ENCODE measurements at regions not wholly inside any gene's neighbourhood (a gene's known extent, or its start where the extent isn't known, plus 50 kb on each side); places are given as distances from the start of the nearest gene placed in this dataset.

- no peak for DNase-seq (ENCODE audit: low spot score)
Measured at GRCh38 chr1:14189381-14189780, 409.1 kb upstream of the KAZN start.

DNA sequence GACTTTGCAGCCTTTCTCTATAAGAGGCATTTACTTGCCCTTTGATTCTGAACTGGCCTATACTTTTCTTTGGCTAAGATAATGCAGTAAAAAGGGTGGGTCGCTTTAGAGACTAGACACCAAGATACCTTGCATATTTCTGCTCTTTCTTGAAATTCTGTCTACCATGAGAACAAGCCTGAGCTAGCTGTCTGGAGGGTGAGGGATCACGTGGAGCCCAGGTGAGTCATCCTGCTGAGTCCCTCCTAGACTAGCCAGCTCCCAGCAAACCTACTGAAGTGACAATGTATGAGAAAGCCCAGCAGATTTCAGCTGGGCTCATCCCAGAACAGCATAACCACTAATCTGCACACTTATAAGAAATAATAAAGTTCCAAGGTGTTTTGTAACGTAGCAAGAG lies 408.0 kb upstream of the KAZN start:
- DNase-seq (ENCODE audit: low spot score) = peak; percentile 4

GRCh38 chr1:14194511-14194910 lies 404.0 kb upstream of the KAZN start:
- no peak for DNase-seq (ENCODE audit: low spot score)

- DNase-seq (ENCODE audit: low spot score) = no peak
Measured at GRCh38 chr1:14205066-14205465, 393.4 kb upstream of the KAZN start.

- DNase-seq (ENCODE audit: low spot score) = no peak
Measured at GRCh38 chr1:14215151-14215550, 383.3 kb upstream of the KAZN start.

DNA sequence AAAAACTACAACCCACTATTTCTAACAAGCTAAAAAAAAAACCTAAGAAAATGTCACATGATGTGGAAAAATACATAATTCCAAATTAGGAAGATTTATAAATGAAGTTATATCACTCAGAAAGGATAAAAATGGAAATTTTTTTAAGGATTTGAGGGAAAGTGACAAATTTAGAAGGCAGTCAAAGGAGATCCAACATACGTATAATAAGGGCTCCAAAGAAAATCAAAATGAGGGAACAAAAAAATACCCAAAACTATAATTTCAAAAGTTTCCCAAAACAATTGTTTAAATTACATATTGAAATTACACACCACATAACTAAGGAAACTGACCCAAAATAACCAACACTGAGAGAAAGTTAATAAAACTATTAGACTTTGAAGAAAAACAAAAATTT lies 381.1 kb upstream of the KAZN start:
- DNase-seq (ENCODE audit: low spot score) = no peak

GRCh38 chr1:14220324-14220723 lies 378.2 kb upstream of the KAZN start:
- DNase-seq (ENCODE audit: low spot score) = no peak

DNA sequence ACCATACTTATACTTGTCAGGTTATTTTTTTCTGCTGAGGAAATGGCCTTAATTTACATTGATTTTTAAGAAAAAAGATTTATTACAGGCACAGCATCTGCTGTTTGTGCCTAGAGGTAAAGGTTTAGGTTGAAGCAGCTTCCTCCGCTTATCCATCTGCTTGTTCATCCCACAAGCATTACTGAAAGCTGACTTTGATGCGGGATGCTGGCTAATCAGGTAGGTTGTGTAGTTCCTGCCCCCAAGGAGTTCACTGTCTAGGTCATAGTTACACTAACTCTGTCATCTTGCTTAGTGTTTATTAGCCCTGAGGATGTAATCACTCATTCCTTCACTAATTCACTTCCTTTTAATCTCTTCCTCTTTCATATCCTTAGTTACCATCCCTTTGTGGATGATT lies 377.7 kb upstream of the KAZN start:
- no peak for DNase-seq (ENCODE audit: low spot score)

GRCh38 chr1:14222086-14222485 lies 376.4 kb upstream of the KAZN start:
- DNase-seq (ENCODE audit: low spot score) = no peak

- no peak for DNase-seq (ENCODE audit: low spot score)
Measured at GRCh38 chr1:14228677-14229076, 369.8 kb upstream of the KAZN start.

- DNase-seq (ENCODE audit: low spot score) = no peak
Measured at GRCh38 chr1:14233510-14233909, 365.0 kb upstream of the KAZN start.

- DNase-seq (ENCODE audit: low spot score) = no peak
Measured at GRCh38 chr1:14236097-14236496, 362.4 kb upstream of the KAZN start.

DNA sequence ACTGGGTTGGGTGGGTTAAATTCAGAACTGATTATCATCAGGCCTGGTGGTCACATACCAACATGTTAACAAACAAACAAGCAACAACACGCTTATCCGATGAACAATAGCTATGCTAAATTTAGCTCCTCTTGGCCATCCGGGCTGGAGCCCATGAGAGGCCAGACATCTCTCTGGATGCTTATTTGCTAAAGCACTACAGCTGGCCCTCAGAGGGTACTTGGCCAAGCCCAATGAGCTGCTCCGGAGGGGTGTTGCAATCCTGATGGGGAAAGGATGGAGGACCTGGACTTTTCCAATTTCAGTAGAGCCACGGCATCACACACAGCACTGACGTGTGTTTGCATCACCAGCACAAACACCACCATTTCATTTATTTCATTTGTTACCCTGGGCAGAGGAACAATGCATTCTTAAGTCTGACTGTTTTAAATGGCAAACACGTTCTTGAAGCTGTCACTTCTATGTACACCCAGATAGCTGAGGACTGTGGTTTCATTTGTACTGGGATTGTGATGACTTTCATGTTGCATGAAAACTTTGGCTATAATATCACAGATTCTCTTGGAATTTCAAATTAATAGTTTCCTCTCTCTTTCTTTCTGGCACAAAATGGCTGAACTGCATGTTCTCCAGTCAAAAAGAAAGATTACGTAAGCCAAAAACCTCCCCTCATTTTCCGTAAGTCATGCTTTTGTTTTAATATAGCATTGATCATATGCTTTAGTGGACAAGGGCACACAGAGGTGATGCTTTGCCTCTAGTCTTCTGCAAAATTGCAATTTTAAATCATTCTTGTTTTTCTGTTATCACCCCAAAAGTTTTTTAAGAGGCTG lies 359.8 kb upstream of the KAZN start:
- DNase-seq (ENCODE audit: low spot score) = no peak

DNA sequence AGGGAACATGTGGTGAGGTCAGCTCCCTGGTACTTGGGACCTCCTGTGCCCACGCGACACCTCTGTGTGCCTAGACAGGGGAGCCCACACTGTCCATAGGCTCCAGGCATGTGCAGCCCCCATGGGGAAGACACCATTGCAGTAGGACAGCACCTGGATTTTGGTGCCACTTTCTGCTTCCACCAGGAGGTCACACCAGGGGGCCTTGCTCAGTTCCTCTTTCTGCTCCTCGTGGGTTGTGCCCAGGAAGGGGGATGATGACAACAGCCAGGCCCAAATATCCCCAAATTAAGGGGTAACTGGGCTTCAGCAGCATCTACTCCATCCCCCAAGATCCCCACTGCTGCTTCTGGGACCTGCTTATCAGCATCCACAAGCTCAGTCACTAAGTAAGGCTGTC lies 358.2 kb upstream of the KAZN start:
- DNase-seq (ENCODE audit: low spot score) = no peak

DNA sequence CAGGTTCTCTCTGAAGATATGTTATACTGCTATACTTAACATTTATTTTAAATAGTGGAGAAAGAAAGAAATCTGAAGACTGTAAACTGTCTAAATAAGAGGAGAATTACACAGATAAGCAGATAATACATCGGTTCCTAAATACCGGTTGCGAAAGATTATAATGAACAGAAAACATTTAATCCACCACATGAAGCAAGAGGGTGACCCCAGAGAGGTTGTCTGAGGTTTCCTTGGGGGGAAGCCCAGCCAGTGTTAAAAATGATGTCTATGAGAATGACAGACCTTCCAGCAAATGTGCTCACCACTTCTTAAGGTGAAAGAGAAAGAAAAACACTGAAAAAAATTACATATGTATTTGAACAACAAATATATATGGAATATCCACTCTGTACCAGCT lies 356.4 kb upstream of the KAZN start:
- no peak for DNase-seq (ENCODE audit: low spot score)

DNA sequence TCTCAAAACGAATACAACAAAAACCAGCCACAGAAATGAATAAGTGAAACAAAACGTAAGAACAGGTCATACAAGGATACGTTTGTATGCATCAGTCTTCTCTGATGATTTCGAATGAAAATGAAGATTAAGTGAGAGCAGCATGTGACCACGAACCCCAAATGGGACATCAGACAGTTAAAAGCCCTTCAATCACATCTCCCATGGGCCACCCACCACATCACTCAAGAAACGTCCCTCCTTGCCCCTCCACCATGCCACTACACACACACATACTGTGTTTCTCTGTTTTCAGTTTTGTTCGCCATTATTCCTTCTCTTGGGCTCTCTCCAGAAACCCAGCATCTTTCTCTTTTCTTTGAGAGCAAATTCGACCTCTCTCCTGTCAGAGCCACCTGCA lies 355.6 kb upstream of the KAZN start:
- DNase-seq (ENCODE audit: low spot score) = no peak

DNA sequence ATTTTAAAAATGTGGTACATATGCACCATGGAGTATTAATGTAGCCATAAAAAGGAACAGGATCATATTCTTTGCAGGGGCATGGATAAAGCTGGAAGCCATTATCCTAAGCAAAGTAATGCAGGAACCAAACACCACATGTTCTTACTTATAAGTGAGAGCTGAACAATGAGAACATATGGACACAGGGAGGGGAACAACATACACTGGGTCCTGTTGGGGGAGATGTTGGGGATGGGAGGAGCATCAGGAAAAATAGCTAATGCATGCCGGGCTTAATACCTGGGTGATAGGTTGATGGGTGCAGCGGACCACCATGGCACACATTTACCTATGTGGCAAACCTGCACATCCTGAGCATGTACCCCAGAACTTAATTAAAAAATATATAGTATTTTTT lies 352.5 kb upstream of the KAZN start:
- no peak for DNase-seq (ENCODE audit: low spot score)

- no peak for DNase-seq (ENCODE audit: low spot score)
Measured at GRCh38 chr1:14246471-14246870, 352.0 kb upstream of the KAZN start.

GRCh38 chr1:14247666-14248065 lies 350.8 kb upstream of the KAZN start:
- DNase-seq (ENCODE audit: low spot score) = no peak

- no peak for DNase-seq (ENCODE audit: low spot score)
Measured at GRCh38 chr1:14251871-14252270, 346.6 kb upstream of the KAZN start.

- no peak for DNase-seq (ENCODE audit: low spot score)
Measured at GRCh38 chr1:14253676-14254075, 344.8 kb upstream of the KAZN start.

DNA sequence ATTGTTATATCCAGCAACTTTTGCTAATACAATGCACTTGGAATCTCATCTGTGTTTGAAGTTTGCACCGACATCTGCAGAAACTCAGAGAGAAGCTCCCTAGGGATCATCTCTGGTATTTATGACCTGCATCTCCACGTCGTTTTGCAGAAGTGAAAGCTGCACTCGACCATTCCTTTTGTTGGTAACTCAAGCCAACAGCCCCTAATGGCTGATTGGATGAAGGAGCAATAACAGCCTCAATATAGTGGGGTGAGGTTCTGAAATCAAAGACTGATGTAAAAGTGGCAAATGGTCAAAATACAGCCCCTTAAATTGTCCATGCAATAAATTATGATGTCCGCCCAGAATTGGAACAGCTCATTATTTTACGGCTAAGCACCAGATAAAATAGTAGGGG lies 344.2 kb upstream of the KAZN start:
- no peak for DNase-seq (ENCODE audit: low spot score)

- no peak for DNase-seq (ENCODE audit: low spot score)
Measured at GRCh38 chr1:14255233-14255632, 343.3 kb upstream of the KAZN start.

DNA sequence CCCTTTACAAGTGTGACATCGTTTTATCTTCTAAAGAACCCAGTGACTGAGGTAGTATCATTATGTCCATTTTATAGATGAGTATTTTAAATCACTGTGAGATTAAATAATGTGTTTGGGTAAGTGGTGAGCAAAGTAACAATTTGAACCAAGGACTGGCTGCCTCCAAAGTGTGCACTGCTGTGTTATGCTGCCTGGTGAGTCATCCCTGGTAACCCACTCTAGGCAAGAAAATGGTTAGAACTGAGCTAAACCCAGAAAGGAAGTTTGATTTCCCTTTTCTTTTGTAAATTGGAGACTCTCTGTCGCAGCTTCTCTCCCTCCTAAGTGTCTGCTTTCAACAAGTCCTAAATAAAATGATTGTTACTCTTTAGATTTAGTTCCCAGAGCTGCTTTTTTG lies 342.8 kb upstream of the KAZN start:
- DNase-seq (ENCODE audit: low spot score) = no peak
